ENCODE measurements at regions not wholly inside any gene's neighbourhood (a gene's known extent, or its start where the extent isn't known, plus 50 kb on each side); places are given as distances from the start of the nearest gene placed in this dataset.

GRCh38 chr1:39085174-39085573 is 59.0 kb downstream of the NDUFS5 start:
- no peak for DNase-seq

- DNase-seq = no peak
Observed at GRCh38 chr1:39086386-39086785, 60.2 kb downstream of the NDUFS5 start.

- no peak for DNase-seq
Observed at GRCh38 chr1:39086865-39087409, 60.8 kb downstream of the NDUFS5 start.

- DNase-seq = no peak
Observed at GRCh38 chr1:39087435-39087834, 61.3 kb downstream of the NDUFS5 start.

GRCh38 chr1:39088658-39089057 is 62.5 kb downstream of the NDUFS5 start:
- no peak for DNase-seq

- no peak for DNase-seq
Observed at GRCh38 chr1:39089931-39090521, 63.9 kb downstream of the NDUFS5 start.

GRCh38 chr1:39090757-39091380 is 64.7 kb downstream of the NDUFS5 start:
- no peak for DNase-seq

GRCh38 chr1:39091845-39092645 is 65.9 kb downstream of the NDUFS5 start:
- DNase-seq = peak; percentile 58

- no peak for DNase-seq
Observed at GRCh38 chr1:39094685-39095084, 68.5 kb downstream of the NDUFS5 start.

- DNase-seq = peak; percentile 80
Observed at GRCh38 chr1:39098546-39099250, 72.5 kb downstream of the NDUFS5 start.

- peak; percentile 42 for DNase-seq
Observed at GRCh38 chr1:39102537-39103327, 76.6 kb downstream of the NDUFS5 start.

GRCh38 chr1:39103328-39104157 is 77.4 kb downstream of the NDUFS5 start:
- no peak for DNase-seq

GRCh38 chr1:39104158-39105060 is 78.3 kb downstream of the NDUFS5 start:
- no peak for DNase-seq

- DNase-seq = peak; percentile 40
Observed at GRCh38 chr1:39105061-39105840, 79.1 kb downstream of the NDUFS5 start.

- DNase-seq = no peak
Observed at GRCh38 chr1:39105841-39106765, 80.0 kb downstream of the NDUFS5 start.

- DNase-seq = no peak
Observed at GRCh38 chr1:39106801-39107327, 80.7 kb downstream of the NDUFS5 start.

GRCh38 chr1:39107341-39108290 is 81.5 kb downstream of the NDUFS5 start:
- DNase-seq = no peak

Data from CD4-positive, alpha-beta T cell treated with Interferon gamma for 1 hour (primary cell).